ENCODE measurements at regions not wholly inside any gene's neighbourhood (a gene's known extent, or its start where the extent isn't known, plus 50 kb on each side); places are given as distances from the start of the nearest gene placed in this dataset.

- peak; percentile 28 for DNase-seq
These were observed 79.5 kb downstream of the CD200 start for GRCh38 chr3:112412494-112412893.

DNA sequence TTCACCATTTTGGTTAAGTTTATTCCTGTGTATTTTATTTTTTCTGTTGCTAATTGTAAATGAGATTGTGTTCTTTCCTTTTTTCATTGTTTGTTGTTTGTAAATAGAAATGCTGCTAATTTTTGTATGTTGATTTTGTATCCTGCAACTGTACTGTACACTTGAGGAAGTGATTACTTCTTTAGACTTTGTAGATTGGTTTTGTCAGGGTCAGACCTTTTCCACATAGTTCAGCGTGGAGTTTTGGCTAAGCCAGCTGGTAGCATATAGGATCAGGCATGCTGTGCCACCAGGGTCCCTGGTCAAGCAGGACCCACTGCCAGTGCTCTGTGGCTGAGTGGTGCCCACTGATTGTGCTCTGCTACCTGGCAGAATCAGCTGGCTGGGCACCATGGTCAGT, 80.1 kb downstream of the CD200 start:
- DNase-seq: no peak

DNA sequence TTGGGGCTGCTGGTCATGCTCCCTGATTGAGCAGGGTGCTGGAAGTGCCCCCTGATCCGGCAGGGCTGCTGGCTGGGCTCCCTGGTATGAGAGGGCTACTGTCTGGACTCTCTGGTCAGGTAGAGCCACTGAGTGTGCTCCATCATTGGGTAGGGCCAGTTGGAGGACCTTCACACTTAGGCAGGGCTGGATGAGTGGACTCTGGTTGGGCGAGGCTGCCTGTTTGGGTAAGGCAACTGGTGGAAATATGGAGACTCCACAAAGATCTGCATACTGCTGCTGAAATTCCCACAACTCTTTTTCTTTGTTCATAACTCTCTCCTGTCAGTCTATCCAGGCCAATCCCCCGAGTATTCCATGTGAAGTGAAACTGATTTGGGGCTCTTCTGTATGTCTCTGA, 80.8 kb downstream of the CD200 start:
- no peak for DNase-seq

All from activated CD4-positive, alpha-beta T cell treated with anti-CD3 and anti-CD28 coated beads, Interleukin-2, amount 50 U/mL, for 16 hours (primary cell).